Osteoblast (primary cell): ENCODE measurements at regions not wholly inside any gene's neighbourhood (a gene's known extent, or its start where the extent isn't known, plus 50 kb on each side); places are given as distances from the start of the nearest gene placed in this dataset.

ENCODE experiments used
- DNase-seq: peaks from one replicate; pipeline ENCODE4 v3.0.0; 2011; ENCODE audit warnings: low spot score, mixed read lengths; ENCODE audit not compliant: insufficient read length; ENCODE audit errors: missing footprints
- H2AFZ ChIP-seq: 2 replicates; pipeline ENCODE4 v1.6.0; 2011; ENCODE audit warnings: mild to moderate bottlenecking, low read length
- H3K27ac ChIP-seq: 2 replicates; pipeline ENCODE4 v1.5.1; 2011; ENCODE audit warnings: mild to moderate bottlenecking, low read depth, low read length, moderate library complexity
- H3K27me3 ChIP-seq: 2 replicates; pipeline ENCODE4 v1.6.0; 2012; ENCODE audit warnings: mild to moderate bottlenecking, control low read depth, inconsistent platforms, low read length, moderate library complexity; ENCODE audit not compliant: insufficient read depth
- H3K36me3 ChIP-seq: 2 replicates; pipeline ENCODE4 v1.5.1; 2011; ENCODE audit warnings: mild to moderate bottlenecking, low read length, control low read depth, moderate library complexity; ENCODE audit not compliant: insufficient read depth
- H3K4me1 ChIP-seq: 2 replicates; pipeline ENCODE4 v1.5.1; 2011; ENCODE audit warnings: mild to moderate bottlenecking, low read length, control low read depth, moderate library complexity; ENCODE audit not compliant: insufficient read depth
- H3K4me2 ChIP-seq: 2 replicates; pipeline ENCODE4 v1.6.0; 2011; ENCODE audit warnings: mild to moderate bottlenecking, low read length; ENCODE audit not compliant: insufficient read depth
- H3K4me3 ChIP-seq: fragments of 200-600 bp; sonication (generic); 3 replicates; pipeline ENCODE4 v1.5.1; 2012; ENCODE audit warnings: mild to moderate bottlenecking, low read length, inconsistent platforms; ENCODE audit not compliant: insufficient read depth
- H3K79me2 ChIP-seq: 2 replicates; pipeline ENCODE4 v1.6.0; 2012; ENCODE audit warnings: mild to moderate bottlenecking, low read length, control low read depth, inconsistent platforms; ENCODE audit not compliant: insufficient read depth
- H3K9me3 ChIP-seq: 2 replicates; pipeline ENCODE4 v1.5.1; 2011; ENCODE audit warnings: low read depth, low read length, control low read depth
- H4K20me1 ChIP-seq: 2 replicates; pipeline ENCODE4 v1.6.0; 2012; ENCODE audit warnings: mild to moderate bottlenecking, low read length, control low read depth; ENCODE audit not compliant: insufficient read depth
- TF ChIP-seq, protein P1 (sequence below): IDR thresholded peaks from 2 replicates; pipeline ENCODE4 v1.5.1; 2011; ENCODE audit warnings: mild to moderate bottlenecking, low read depth, low read length, moderate library complexity; ENCODE audit errors: extremely low read depth

DNA sequence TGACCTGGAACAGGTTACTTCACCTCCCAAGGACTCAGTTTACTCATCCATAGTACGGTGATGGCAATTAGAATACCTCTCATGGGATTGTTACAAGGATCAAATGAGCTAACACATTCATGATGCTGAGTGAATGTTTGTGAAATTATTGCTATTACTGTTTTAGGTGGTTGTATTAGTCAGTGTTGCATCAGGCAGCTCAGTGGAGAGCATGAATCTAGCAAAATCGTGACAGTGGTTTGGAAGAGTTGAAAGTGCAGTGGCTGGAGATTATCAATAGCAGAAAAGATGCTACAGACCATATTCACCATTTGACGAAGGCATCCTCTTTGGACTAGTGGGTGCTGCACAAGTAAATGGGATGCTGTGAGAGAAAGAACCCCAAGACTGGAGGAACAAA lies 50.4 kb upstream of the CTNNBL1 start:
- H3K27me3 ChIP-seq: peaks cover 52% of the 10 kb centered on the region

DNA sequence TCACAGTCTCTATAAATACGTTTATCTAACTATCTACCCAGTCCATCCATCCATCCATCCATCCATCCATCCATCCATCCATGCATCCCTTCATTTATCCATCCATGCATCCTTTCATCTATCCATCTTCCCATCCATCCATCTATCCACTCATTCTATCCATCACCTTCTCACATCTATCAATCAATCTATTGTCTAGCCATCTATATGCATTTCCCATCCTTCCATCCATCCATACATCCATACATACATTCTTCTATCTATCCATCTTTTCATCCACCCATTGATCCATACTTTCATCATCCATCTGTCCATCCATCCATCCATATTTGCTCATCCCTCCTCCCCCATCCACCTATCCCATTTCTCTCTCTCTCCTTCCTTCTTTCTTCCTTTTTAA lies 51.6 kb upstream of the CTNNBL1 start:
- TF ChIP-seq, protein P1, sequence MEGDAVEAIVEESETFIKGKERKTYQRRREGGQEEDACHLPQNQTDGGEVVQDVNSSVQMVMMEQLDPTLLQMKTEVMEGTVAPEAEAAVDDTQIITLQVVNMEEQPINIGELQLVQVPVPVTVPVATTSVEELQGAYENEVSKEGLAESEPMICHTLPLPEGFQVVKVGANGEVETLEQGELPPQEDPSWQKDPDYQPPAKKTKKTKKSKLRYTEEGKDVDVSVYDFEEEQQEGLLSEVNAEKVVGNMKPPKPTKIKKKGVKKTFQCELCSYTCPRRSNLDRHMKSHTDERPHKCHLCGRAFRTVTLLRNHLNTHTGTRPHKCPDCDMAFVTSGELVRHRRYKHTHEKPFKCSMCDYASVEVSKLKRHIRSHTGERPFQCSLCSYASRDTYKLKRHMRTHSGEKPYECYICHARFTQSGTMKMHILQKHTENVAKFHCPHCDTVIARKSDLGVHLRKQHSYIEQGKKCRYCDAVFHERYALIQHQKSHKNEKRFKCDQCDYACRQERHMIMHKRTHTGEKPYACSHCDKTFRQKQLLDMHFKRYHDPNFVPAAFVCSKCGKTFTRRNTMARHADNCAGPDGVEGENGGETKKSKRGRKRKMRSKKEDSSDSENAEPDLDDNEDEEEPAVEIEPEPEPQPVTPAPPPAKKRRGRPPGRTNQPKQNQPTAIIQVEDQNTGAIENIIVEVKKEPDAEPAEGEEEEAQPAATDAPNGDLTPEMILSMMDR: no peak

More for the DNA sequence above, 50.4 kb upstream of the CTNNBL1 start:
- H3K36me3 ChIP-seq: no peaks in the 10 kb centered on the region
- H3K4me2 ChIP-seq: no peak overlapping the region
- no peak overlapping the region for H3K27ac ChIP-seq
- no peaks in the 10 kb centered on the region for H4K20me1 ChIP-seq
- H3K4me3 ChIP-seq: no peak overlapping the region
- no peak for DNase-seq
- TF ChIP-seq, protein P1: no peak
- no peak overlapping the region for H2AFZ ChIP-seq
- no peaks in the 10 kb centered on the region for H3K9me3 ChIP-seq
- H3K4me1 ChIP-seq: no peaks in the 10 kb centered on the region
- H3K79me2 ChIP-seq: no peaks in the 10 kb centered on the region

GRCh38 chr20:37640600-37641561 lies 52.9 kb upstream of the CTNNBL1 start:
- Histone ChIP-seq H3K9me3 (peaks cover 1% of the 10 kb centered on the region), H3K4me1 (no peaks in the 10 kb centered on the region), H3K27ac (no peak overlapping the region), H3K27me3 (peaks cover 43% of the 10 kb centered on the region), H3K36me3 (no peaks in the 10 kb centered on the region), H3K4me3 (no peak overlapping the region), H3K4me2 (no peak overlapping the region), H4K20me1 (no peaks in the 10 kb centered on the region), H2AFZ (no peak overlapping the region), H3K79me2 (no peaks in the 10 kb centered on the region)
- TF ChIP-seq, protein P1: no peak
- DNase-seq: no peak

More for the DNA sequence above, 51.6 kb upstream of the CTNNBL1 start:
- Histone ChIP-seq H2AFZ (no peak overlapping the region), H3K27ac (no peak overlapping the region), H3K9me3 (no peaks in the 10 kb centered on the region), H3K4me3 (no peak overlapping the region), H3K36me3 (no peaks in the 10 kb centered on the region), H3K27me3 (peaks cover 48% of the 10 kb centered on the region), H3K4me2 (no peak overlapping the region), H3K79me2 (no peaks in the 10 kb centered on the region), H4K20me1 (no peaks in the 10 kb centered on the region), H3K4me1 (no peaks in the 10 kb centered on the region)
- DNase-seq: no peak

DNA sequence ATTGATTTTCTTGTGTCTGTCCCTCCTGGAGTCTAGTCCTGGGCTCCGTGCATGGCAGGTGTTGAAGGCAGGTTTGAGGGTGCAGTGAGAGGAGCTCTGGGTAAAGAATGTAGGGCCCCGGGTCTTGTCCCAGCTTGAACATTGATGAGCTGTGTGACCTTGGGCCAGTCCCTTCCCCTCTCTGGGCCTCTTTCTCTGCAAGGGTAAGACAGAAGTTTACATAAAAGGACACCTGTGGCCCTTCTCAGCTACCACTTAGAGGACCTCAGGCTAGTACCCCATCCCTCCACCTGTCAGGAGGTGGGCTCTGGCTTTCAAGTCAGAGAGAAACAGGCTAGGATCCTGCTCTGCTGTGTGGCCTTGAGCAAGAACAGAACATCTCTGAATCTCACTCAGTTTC lies 55.3 kb upstream of the CTNNBL1 start:
- Histone ChIP-seq H3K4me3 (no peak overlapping the region), H3K9me3 (peaks cover 14% of the 10 kb centered on the region), H3K79me2 (no peaks in the 10 kb centered on the region), H2AFZ (no peak overlapping the region), H3K36me3 (no peaks in the 10 kb centered on the region), H3K4me2 (no peak overlapping the region), H3K27ac (no peak overlapping the region), H3K4me1 (no peaks in the 10 kb centered on the region), H3K27me3 (peaks cover 24% of the 10 kb centered on the region), H4K20me1 (no peaks in the 10 kb centered on the region)
- TF ChIP-seq, protein P1: no peak
- DNase-seq: no peak
